ENCODE measurements at regions not wholly inside any gene's neighbourhood (a gene's known extent, or its start where the extent isn't known, plus 50 kb on each side); places are given as distances from the start of the nearest gene placed in this dataset.
A peak's percentile ranks its signal among the peaks of the same experiment; 100 is the strongest.

- H2BK5ac ChIP-seq (ENCODE audit: low read length) = peak overlapping the region; percentile 92
- peaks cover 29% of the 10 kb centered on the region for H3K4me1 ChIP-seq (ENCODE audit: control insufficient read depth, low read depth, low read length)
- H3K18ac ChIP-seq (ENCODE audit: low read length) = peak overlapping the region; percentile 94
- H3K4me2 ChIP-seq (ENCODE audit: low read length) = no peak overlapping the region
- DNase-seq = peak; percentile 52
- no peak overlapping the region for H3K4me3 ChIP-seq (ENCODE audit: low read length)
- H3K9ac ChIP-seq (ENCODE audit: low read length) = peak overlapping the region; percentile 37
- peak overlapping the region; percentile 89 for H2BK120ac ChIP-seq (ENCODE audit: low read depth, low read length)
- H2AK5ac ChIP-seq (ENCODE audit: low read length) = peak overlapping the region; percentile 40
- H3K36me3 ChIP-seq (ENCODE audit: control insufficient read depth, insufficient read depth, low read length) = no peaks in the 10 kb centered on the region
- H3K4ac ChIP-seq (ENCODE audit: low read depth, low read length) = peak overlapping the region; percentile 97
- H3K27ac ChIP-seq (ENCODE audit: low read depth, low read length) = peak overlapping the region; percentile 82
- H3K23ac ChIP-seq (ENCODE audit: low read length) = no peak overlapping the region
- peak overlapping the region; percentile 73 for H3K56ac ChIP-seq (ENCODE audit: low read length)
- H2BK15ac ChIP-seq (replicated peaks; ENCODE audit: low read depth) = peak overlapping the region; percentile 48
- no peaks in the 10 kb centered on the region for H3K27me3 ChIP-seq (ENCODE audit: insufficient read depth, low read length, poor library complexity)
- H4K8ac ChIP-seq (ENCODE audit: low read depth, low read length) = no peak overlapping the region
- H3K79me1 ChIP-seq (ENCODE audit: low read length) = no peaks in the 10 kb centered on the region
- H3K79me2 ChIP-seq (ENCODE audit: control insufficient read depth, insufficient read depth, low read length) = no peaks in the 10 kb centered on the region
- no CpG with 5 or more reads among the region's 8 CpGs for WGBS (ENCODE audit: extremely low coverage, insufficient coverage, low lambda C conversion rate)
- H4K5ac ChIP-seq (ENCODE audit: low read length) = peak overlapping the region; percentile 17
Observed at GRCh38 chr1:229092377-229093237, 178.3 kb upstream of the RAB4A start.

GRCh38 chr1:229093238-229093540, 177.7 kb upstream of the RAB4A start:
- peak overlapping the region; percentile 48 for H2BK15ac ChIP-seq (replicated peaks; ENCODE audit: low read depth)
- peaks cover 29% of the 10 kb centered on the region for H3K4me1 ChIP-seq (ENCODE audit: control insufficient read depth, low read depth, low read length)
- no peaks in the 10 kb centered on the region for H3K27me3 ChIP-seq (ENCODE audit: insufficient read depth, low read length, poor library complexity)
- H3K4me2 ChIP-seq (ENCODE audit: low read length) = no peak overlapping the region
- no peak overlapping the region for H3K4me3 ChIP-seq (ENCODE audit: low read length)
- peak overlapping the region; percentile 77 for H3K4ac ChIP-seq (ENCODE audit: low read depth, low read length)
- H3K79me2 ChIP-seq (ENCODE audit: control insufficient read depth, insufficient read depth, low read length) = no peaks in the 10 kb centered on the region
- H3K18ac ChIP-seq (ENCODE audit: low read length) = peak overlapping the region; percentile 94
- H3K79me1 ChIP-seq (ENCODE audit: low read length) = no peaks in the 10 kb centered on the region
- H3K9ac ChIP-seq (ENCODE audit: low read length) = peak overlapping the region; percentile 37
- peak overlapping the region; percentile 82 for H3K27ac ChIP-seq (ENCODE audit: low read depth, low read length)
- peak overlapping the region; percentile 89 for H2BK120ac ChIP-seq (ENCODE audit: low read depth, low read length)
- peak overlapping the region; percentile 40 for H2AK5ac ChIP-seq (ENCODE audit: low read length)
- H3K36me3 ChIP-seq (ENCODE audit: control insufficient read depth, insufficient read depth, low read length) = no peaks in the 10 kb centered on the region
- H4K8ac ChIP-seq (ENCODE audit: low read depth, low read length) = no peak overlapping the region
- no CpG with 5 or more reads among the region's 2 CpGs for WGBS (ENCODE audit: extremely low coverage, insufficient coverage, low lambda C conversion rate)
- H3K56ac ChIP-seq (ENCODE audit: low read length) = peak overlapping the region; percentile 73
- H2BK5ac ChIP-seq (ENCODE audit: low read length) = peak overlapping the region; percentile 92
- no peak overlapping the region for H3K23ac ChIP-seq (ENCODE audit: low read length)
- H4K5ac ChIP-seq (ENCODE audit: low read length) = peak overlapping the region; percentile 88
- no peak for DNase-seq

DNA sequence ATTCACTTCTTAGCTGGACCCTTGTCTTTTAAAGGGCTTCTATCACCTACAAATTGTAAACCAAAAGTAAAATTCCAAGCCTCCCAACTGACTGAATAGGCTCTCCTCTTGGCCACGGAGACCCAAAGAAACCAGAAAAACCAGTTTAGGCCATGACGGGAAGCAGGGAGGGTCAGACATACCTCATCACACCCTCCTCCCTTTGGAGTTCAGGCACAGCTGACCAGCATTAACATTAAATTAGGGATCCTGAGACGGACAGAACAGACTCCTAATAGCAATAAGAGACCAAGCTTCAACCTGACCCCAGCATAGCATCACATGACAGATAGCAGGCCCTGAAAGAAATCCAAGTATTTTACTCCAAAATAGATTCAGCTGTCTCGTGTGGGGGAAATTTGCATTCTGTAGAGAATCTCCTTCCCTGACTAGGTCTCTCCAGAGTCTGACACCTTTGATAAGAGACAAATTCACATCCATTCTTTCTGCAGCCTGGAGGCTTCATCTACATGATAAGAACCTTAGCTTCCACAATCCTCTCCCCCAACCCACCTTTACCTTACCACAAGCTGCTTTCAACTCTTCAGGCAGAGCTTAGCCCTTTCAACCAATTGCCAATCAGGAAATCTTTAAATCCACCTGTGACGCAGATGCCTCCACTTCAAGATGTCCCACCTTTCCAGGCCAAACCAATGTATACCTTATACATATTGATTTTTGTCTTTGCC, 177.1 kb upstream of the RAB4A start:
- H3K4me3 ChIP-seq (ENCODE audit: low read length) = no peak overlapping the region
- H3K18ac ChIP-seq (ENCODE audit: low read length) = peak overlapping the region; percentile 81
- H3K9ac ChIP-seq (ENCODE audit: low read length) = peak overlapping the region; percentile 43
- H3K27ac ChIP-seq (ENCODE audit: low read depth, low read length) = peak overlapping the region; percentile 82
- H3K36me3 ChIP-seq (ENCODE audit: control insufficient read depth, insufficient read depth, low read length) = no peaks in the 10 kb centered on the region
- peaks cover 31% of the 10 kb centered on the region for H3K4me1 ChIP-seq (ENCODE audit: control insufficient read depth, low read depth, low read length)
- peak overlapping the region; percentile 96 for H2BK5ac ChIP-seq (ENCODE audit: low read length)
- H4K5ac ChIP-seq (ENCODE audit: low read length) = no peak overlapping the region
- H3K79me2 ChIP-seq (ENCODE audit: control insufficient read depth, insufficient read depth, low read length) = no peaks in the 10 kb centered on the region
- H2BK15ac ChIP-seq (replicated peaks; ENCODE audit: low read depth) = no peak overlapping the region
- DNase-seq = peak; percentile 99
- H3K4ac ChIP-seq (ENCODE audit: low read depth, low read length) = no peak overlapping the region
- no peaks in the 10 kb centered on the region for H3K27me3 ChIP-seq (ENCODE audit: insufficient read depth, low read length, poor library complexity)
- no peak overlapping the region for H2AK5ac ChIP-seq (ENCODE audit: low read length)
- no peaks in the 10 kb centered on the region for H3K79me1 ChIP-seq (ENCODE audit: low read length)
- no peak overlapping the region for H3K23ac ChIP-seq (ENCODE audit: low read length)
- no peak overlapping the region for H4K8ac ChIP-seq (ENCODE audit: low read depth, low read length)
- peak overlapping the region; percentile 64 for H2BK120ac ChIP-seq (ENCODE audit: low read depth, low read length)
- H3K4me2 ChIP-seq (ENCODE audit: low read length) = peak overlapping the region; percentile 18
- WGBS (ENCODE audit: extremely low coverage, insufficient coverage, low lambda C conversion rate) = no CpG with 5 or more reads among the region's 5 CpGs
- peak overlapping the region; percentile 73 for H3K56ac ChIP-seq (ENCODE audit: low read length)

GRCh38 chr1:229094476-229095311, 176.2 kb upstream of the RAB4A start:
- Histone ChIP-seq H3K4me1 (ENCODE audit: control insufficient read depth, low read depth, low read length) (peaks cover 30% of the 10 kb centered on the region), H3K18ac (ENCODE audit: low read length) (peak overlapping the region; percentile 81), H3K27ac (ENCODE audit: low read depth, low read length) (peak overlapping the region; percentile 80), H3K4ac (ENCODE audit: low read depth, low read length) (peak overlapping the region; percentile 85), H2BK5ac (ENCODE audit: low read length) (peak overlapping the region; percentile 92), H4K8ac (ENCODE audit: low read depth, low read length) (no peak overlapping the region), H3K36me3 (ENCODE audit: control insufficient read depth, insufficient read depth, low read length) (no peaks in the 10 kb centered on the region), H4K5ac (ENCODE audit: low read length) (no peak overlapping the region), H3K4me3 (ENCODE audit: low read length) (no peak overlapping the region), H3K4me2 (ENCODE audit: low read length) (no peak overlapping the region), H3K27me3 (ENCODE audit: insufficient read depth, low read length, poor library complexity) (no peaks in the 10 kb centered on the region), H2BK15ac (replicated peaks; ENCODE audit: low read depth) (no peak overlapping the region), H3K79me1 (ENCODE audit: low read length) (no peaks in the 10 kb centered on the region), H3K9ac (ENCODE audit: low read length) (no peak overlapping the region), H2AK5ac (ENCODE audit: low read length) (peak overlapping the region; percentile 7), H3K79me2 (ENCODE audit: control insufficient read depth, insufficient read depth, low read length) (no peaks in the 10 kb centered on the region), H3K56ac (ENCODE audit: low read length) (peak overlapping the region; percentile 74), H3K23ac (ENCODE audit: low read length) (peak overlapping the region; percentile 34), H2BK120ac (ENCODE audit: low read depth, low read length) (peak overlapping the region; percentile 19)
- peak; percentile 80 for DNase-seq
- no CpG with 5 or more reads among the region's 13 CpGs for WGBS (ENCODE audit: extremely low coverage, insufficient coverage, low lambda C conversion rate)

- H3K79me2 ChIP-seq (ENCODE audit: control insufficient read depth, insufficient read depth, low read length) = no peaks in the 10 kb centered on the region
- H3K23ac ChIP-seq (ENCODE audit: low read length) = no peak overlapping the region
- H4K5ac ChIP-seq (ENCODE audit: low read length) = no peak overlapping the region
- H2BK120ac ChIP-seq (ENCODE audit: low read depth, low read length) = no peak overlapping the region
- H2AK5ac ChIP-seq (ENCODE audit: low read length) = no peak overlapping the region
- H3K27ac ChIP-seq (ENCODE audit: low read depth, low read length) = no peak overlapping the region
- H3K4me3 ChIP-seq (ENCODE audit: low read length) = no peak overlapping the region
- H3K56ac ChIP-seq (ENCODE audit: low read length) = no peak overlapping the region
- no peak overlapping the region for H2BK15ac ChIP-seq (replicated peaks; ENCODE audit: low read depth)
- H3K27me3 ChIP-seq (ENCODE audit: insufficient read depth, low read length, poor library complexity) = no peaks in the 10 kb centered on the region
- H4K8ac ChIP-seq (ENCODE audit: low read depth, low read length) = no peak overlapping the region
- no peak overlapping the region for H3K4me2 ChIP-seq (ENCODE audit: low read length)
- no peaks in the 10 kb centered on the region for H3K79me1 ChIP-seq (ENCODE audit: low read length)
- H3K4ac ChIP-seq (ENCODE audit: low read depth, low read length) = no peak overlapping the region
- H3K4me1 ChIP-seq (ENCODE audit: control insufficient read depth, low read depth, low read length) = peaks cover 28% of the 10 kb centered on the region
- DNase-seq = no peak
- no peak overlapping the region for H3K9ac ChIP-seq (ENCODE audit: low read length)
- H2BK5ac ChIP-seq (ENCODE audit: low read length) = peak overlapping the region; percentile 22
- H3K36me3 ChIP-seq (ENCODE audit: control insufficient read depth, insufficient read depth, low read length) = no peaks in the 10 kb centered on the region
- H3K18ac ChIP-seq (ENCODE audit: low read length) = no peak overlapping the region
Observed at GRCh38 chr1:229095325-229095724, 175.6 kb upstream of the RAB4A start.

Data from mesendoderm (in vitro differentiated cells).